ENCODE measurements at regions not wholly inside any gene's neighbourhood (a gene's known extent, or its start where the extent isn't known, plus 50 kb on each side); places are given as distances from the start of the nearest gene placed in this dataset.
"Not testable (repeated sequence)": the region's sequence is repeated elsewhere in the genome, so short reads cannot be mapped to it uniquely, and the experiment has no call there.

DNA sequence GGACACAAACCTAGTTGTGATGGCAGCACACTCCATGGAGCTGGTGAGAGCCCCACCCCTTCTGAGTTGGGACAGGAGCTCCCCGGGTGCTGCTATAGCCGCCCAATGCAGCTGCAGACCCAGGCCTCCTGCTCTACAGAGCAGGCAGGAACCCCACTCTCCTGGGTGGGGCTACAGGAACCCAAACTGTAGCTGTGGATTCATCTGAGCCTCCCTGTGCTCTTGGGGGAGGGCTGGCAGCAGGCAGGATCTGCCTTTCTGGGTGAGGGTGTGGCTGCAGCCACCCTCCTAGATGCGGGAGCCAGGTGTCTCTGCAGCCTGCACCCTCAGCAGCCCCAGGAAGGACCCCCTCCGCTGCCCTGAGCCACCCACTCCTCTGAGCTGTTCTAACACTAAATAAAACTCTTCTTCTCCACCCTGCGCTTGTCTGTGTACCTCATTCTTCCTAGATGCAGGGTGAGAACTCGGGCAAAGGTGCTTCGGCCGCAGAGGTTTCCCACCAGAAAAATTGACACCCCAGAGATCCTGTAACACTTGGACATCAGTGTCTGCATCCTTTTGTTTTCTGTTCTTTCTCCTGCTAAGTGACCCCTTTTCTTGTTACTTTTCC is 55.2 kb upstream of the KIF13A start:
- H3K27me3 ChIP-seq (ENCODE audit: control insufficient read depth, insufficient read depth, low read length): no peaks in the 10 kb centered on the region
- Mint-ChIP-seq H3K36me3 (no peaks in the 10 kb centered on the region), H3K27ac (peak overlapping the region in 1 of 2 donors; percentile 27), H3K4me1 (no peaks in the 10 kb centered on the region), H3K4me3 (no peak overlapping the region), H3K27me3 (ENCODE audit: low read depth in 2 of 2) (no peaks in the 10 kb centered on the region), H3K9me3 (no peaks in the 10 kb centered on the region)
- DNase-seq (no peak), ATAC-seq (no peak)
- intact Hi-C loops (cut with micrococcal nuclease): no loop called here
- H3K4me3 ChIP-seq (ENCODE audit: low read length): no peak overlapping the region
- 88% methylated on average over 8 of the region's 8 CpGs for WGBS (ENCODE audit: insufficient coverage)
- H3K9me3 ChIP-seq (ENCODE audit: control insufficient read depth, insufficient read depth, low read length): no peaks in the 10 kb centered on the region
- H3K4me1 ChIP-seq (ENCODE audit: control insufficient read depth, insufficient read depth, low read length): no peaks in the 10 kb centered on the region
- no peaks in the 10 kb centered on the region for H3K36me3 ChIP-seq (ENCODE audit: control insufficient read depth, insufficient read depth, low read length)
- H3K27ac ChIP-seq (ENCODE audit: low read length): no peak overlapping the region
- TF ChIP-seq CTCF (IDR thresholded peaks at IDR 0.05): no peak

DNA sequence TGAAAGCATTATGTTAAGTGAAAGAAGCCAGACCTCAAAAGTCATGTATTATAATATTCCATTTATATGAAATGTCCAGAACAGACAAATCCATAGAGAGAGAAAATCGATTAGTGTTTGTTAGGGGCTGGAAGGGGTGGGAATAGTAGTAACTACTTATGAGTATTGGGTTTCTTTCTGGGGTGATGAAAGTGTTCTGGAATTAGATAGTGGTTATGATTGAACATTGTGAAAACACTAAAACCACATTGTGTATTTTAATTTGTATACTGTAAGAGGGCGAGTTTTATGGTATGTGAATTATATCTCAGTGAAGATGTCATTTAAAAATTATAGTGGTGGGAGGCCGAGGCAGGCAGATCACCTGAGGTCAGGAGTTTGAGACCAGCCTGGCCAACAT is 52.0 kb upstream of the KIF13A start:
- no peak for TF ChIP-seq CTCF (IDR thresholded peaks at IDR 0.05)
- Mint-ChIP-seq H3K4me3 (no peak overlapping the region), H3K27me3 (ENCODE audit: low read depth in 2 of 2) (peaks cover 0 to 6% of the 10 kb centered on the region in 2 donors), H3K4me1 (no peaks in the 10 kb centered on the region), H3K36me3 (no peaks in the 10 kb centered on the region), H3K27ac (no peak overlapping the region), H3K9me3 (no peaks in the 10 kb centered on the region)
- Histone ChIP-seq H3K9me3 (ENCODE audit: control insufficient read depth, insufficient read depth, low read length) (no peaks in the 10 kb centered on the region), H3K4me1 (ENCODE audit: control insufficient read depth, insufficient read depth, low read length) (no peaks in the 10 kb centered on the region), H3K36me3 (ENCODE audit: control insufficient read depth, insufficient read depth, low read length) (no peaks in the 10 kb centered on the region), H3K27me3 (ENCODE audit: control insufficient read depth, insufficient read depth, low read length) (no peaks in the 10 kb centered on the region), H3K27ac (ENCODE audit: low read length) (no peak overlapping the region), H3K4me3 (ENCODE audit: low read length) (no peak overlapping the region)
- DNase-seq (no peak), ATAC-seq (no peak)
- intact Hi-C loops (cut with micrococcal nuclease): no loop called here
- WGBS (ENCODE audit: insufficient coverage): 92% methylated on average over 3 of the region's 3 CpGs

GRCh38 chr6:18038235-18038634 is 50.8 kb upstream of the KIF13A start:
- H3K4me1 Mint-ChIP-seq; DNase-seq; H3K27me3 Mint-ChIP-seq (ENCODE audit: low read depth in 2 of 2); H3K9me3 Mint-ChIP-seq; H3K27me3 ChIP-seq (ENCODE audit: control insufficient read depth, insufficient read depth, low read length); H3K36me3 Mint-ChIP-seq; H3K27ac Mint-ChIP-seq; H3K27ac ChIP-seq (ENCODE audit: low read length); intact Hi-C loops (cut with micrococcal nuclease); H3K4me1 ChIP-seq (ENCODE audit: control insufficient read depth, insufficient read depth, low read length); H3K4me3 Mint-ChIP-seq; ATAC-seq; H3K4me3 ChIP-seq (ENCODE audit: low read length); H3K36me3 ChIP-seq (ENCODE audit: control insufficient read depth, insufficient read depth, low read length); H3K9me3 ChIP-seq (ENCODE audit: control insufficient read depth, insufficient read depth, low read length): not testable (repeated sequence)
- no CpG with 5 or more reads among the region's 1 CpG for WGBS (ENCODE audit: insufficient coverage)

Data from natural killer cell (primary cell).